IMR-90 (cell line): ENCODE measurements at regions not wholly inside any gene's neighbourhood (a gene's known extent, or its start where the extent isn't known, plus 50 kb on each side); places are given as distances from the start of the nearest gene placed in this dataset.
A peak's percentile ranks its signal among the peaks of the same experiment; 100 is the strongest.

Experiments used
- ATAC-seq: fragments of 200-7000 bp; cut with Tn5 transposase; 2 replicates; pipeline ENCODE4 v1.9.1; 2020; ENCODE audit warnings: low read depth, mild to moderate bottlenecking, moderate library complexity
- BruUV-seq: library from RNA; stranded (reverse); fragments of 400-500 nt; replicated peaks from 2 replicates; lab custom pipeline; 2021; lab: Mats Ljungman, UMichigan
- CTCF ChIA-PET: fragments of 300-600 bp; formaldehyde crosslinking; extraction: SDS; loops from one replicate; lab custom pipeline; 2021; ENCODE audit warnings: antibody characterized with exemption; lab: Yijun Ruan, JAX
- POLR2A ChIA-PET: fragments of 300-600 bp; sonication (Branson Sonifier 250); formaldehyde crosslinking; loops from one replicate; lab custom pipeline; 2022; ENCODE audit warnings: antibody characterized with exemption; ENCODE audit not compliant: unreplicated experiment; lab: Charles Lee
- DNase-seq: peaks from one replicate; pipeline ENCODE4 v3.0.0; 2013
- H2AFZ ChIP-seq: replicated peaks from 2 replicates; pipeline ENCODE3; 2013; ENCODE audit warnings: low read length, mild to moderate bottlenecking; ENCODE audit not compliant: poor library complexity
- H2AK5ac ChIP-seq: 2 replicates; pipeline ENCODE4 v1.6.1; 2013; ENCODE audit warnings: low read depth, low read length, inconsistent platforms
- H2AK9ac ChIP-seq: replicated peaks from 2 replicates; pipeline ENCODE3; 2013; ENCODE audit warnings: mild to moderate bottlenecking, low read depth, low read length, moderate library complexity; ENCODE audit not compliant: poor library complexity
- H2BK120ac ChIP-seq: 2 replicates; pipeline ENCODE4 v1.6.1; 2013; ENCODE audit warnings: low read depth, low read length, inconsistent platforms
- H2BK15ac ChIP-seq: 3 replicates; pipeline ENCODE4 v1.6.1; 2013; ENCODE audit warnings: low read depth, low read length, inconsistent platforms
- H2BK20ac ChIP-seq: 2 replicates; pipeline ENCODE4 v1.6.1; 2013; ENCODE audit warnings: low read depth, mild to moderate bottlenecking, inconsistent platforms, low read length, moderate library complexity
- H2BK5ac ChIP-seq: 2 replicates; pipeline ENCODE4 v1.6.1; 2013; ENCODE audit warnings: mild to moderate bottlenecking, low read depth, low read length, inconsistent platforms; ENCODE audit not compliant: poor library complexity, severe bottlenecking
- H3K14ac ChIP-seq: replicated peaks from 2 replicates; pipeline ENCODE4 v1.6.1; 2013; ENCODE audit warnings: low read depth, low read length, inconsistent platforms
- H3K18ac ChIP-seq: 2 replicates; pipeline ENCODE4 v1.6.1; 2013; ENCODE audit warnings: low read depth, low read length, control low read depth
- H3K23ac ChIP-seq: 2 replicates; pipeline ENCODE4 v1.6.1; 2013; ENCODE audit warnings: low read depth, low read length, inconsistent platforms
- H3K27ac ChIP-seq: 2 replicates; pipeline ENCODE4 v1.5.1; 2013; ENCODE audit warnings: mild to moderate bottlenecking, control low read depth, low read length; ENCODE audit not compliant: insufficient read depth
- H3K27me3 ChIP-seq: 2 replicates; pipeline ENCODE4 v1.6.1; 2013; ENCODE audit warnings: low read length; ENCODE audit not compliant: control insufficient read depth, insufficient read depth
- H3K36me3 ChIP-seq: 2 replicates; pipeline ENCODE4 v1.6.1; 2013; ENCODE audit warnings: low read length, mixed read lengths; ENCODE audit not compliant: control insufficient read depth, insufficient read depth
- H3K4ac ChIP-seq: 2 replicates; pipeline ENCODE4 v1.6.1; 2013; ENCODE audit warnings: low read depth, low read length, inconsistent platforms
- H3K4me1 ChIP-seq: 2 replicates; pipeline ENCODE4 v1.6.1; 2013; ENCODE audit warnings: low read length, mixed read lengths; ENCODE audit not compliant: control insufficient read depth, insufficient read depth
- H3K4me2 ChIP-seq: 2 replicates; pipeline ENCODE4 v1.6.1; 2013; ENCODE audit warnings: low read depth, mild to moderate bottlenecking, control low read depth, low read length, moderate library complexity
- H3K4me3 ChIP-seq: 2 replicates; pipeline ENCODE4 v1.5.1; 2013; ENCODE audit warnings: low read depth, mild to moderate bottlenecking, control low read depth, low read length, moderate library complexity; ENCODE audit not compliant: insufficient read depth
- H3K56ac ChIP-seq: 2 replicates; pipeline ENCODE4 v1.6.1; 2013; ENCODE audit warnings: low read length, inconsistent platforms; ENCODE audit not compliant: insufficient read depth; ENCODE audit errors: extremely low read depth
- H3K79me1 ChIP-seq, 2 experiments: 2 replicates each; pipeline ENCODE4 v1.6.1; 2013; ENCODE audit warnings: low read length in 2 of 2, inconsistent platforms in 1 of 2, low read depth in 1 of 2
- H3K9ac ChIP-seq: 2 replicates; pipeline ENCODE4 v1.6.1; 2013; ENCODE audit warnings: low read depth, low read length, control low read depth
- H3K9me1 ChIP-seq: 2 replicates; pipeline ENCODE4 v1.6.1; 2013; ENCODE audit warnings: low read length, inconsistent platforms; ENCODE audit not compliant: insufficient read depth
- H3K9me3 ChIP-seq: 2 replicates; pipeline ENCODE4 v1.6.1; 2013; ENCODE audit warnings: low read length; ENCODE audit not compliant: control insufficient read depth, insufficient read depth
- H4K20me1 ChIP-seq: 2 replicates; pipeline ENCODE4 v1.6.1; 2013; ENCODE audit warnings: low read length, inconsistent platforms; ENCODE audit not compliant: insufficient read depth
- H4K5ac ChIP-seq: 2 replicates; pipeline ENCODE4 v1.6.1; 2013; ENCODE audit warnings: mild to moderate bottlenecking, low read depth, low read length, control low read depth
- H4K8ac ChIP-seq, 2 experiments: 2 replicates each; pipeline ENCODE4 v1.6.1; 2013; ENCODE audit warnings: low read depth in 2 of 2, low read length in 2 of 2, control low read depth in 1 of 2, inconsistent platforms in 1 of 2
- H4K91ac ChIP-seq: 2 replicates; pipeline ENCODE4 v1.6.1; 2013; ENCODE audit warnings: low read depth, low read length, inconsistent platforms; ENCODE audit not compliant: insufficient read depth
- BHLHE40 ChIP-seq: fragments of 150-350 bp; IDR thresholded peaks from 2 replicates; pipeline ENCODE4 v1.6.1; 2016; ENCODE audit warnings: mild to moderate bottlenecking, low read depth, low read length
- CEBPB ChIP-seq: IDR thresholded peaks from 2 replicates; pipeline ENCODE4 v1.6.1; 2012; ENCODE audit warnings: low read depth, low read length, improper control_type of control experiment
- CHD1 ChIP-seq: IDR thresholded peaks from 2 replicates; pipeline ENCODE4 v1.6.1; 2012; ENCODE audit warnings: low read depth, low read length, improper control_type of control experiment
- ELK1 ChIP-seq: fragments of 150-350 bp; IDR thresholded peaks from 2 replicates; pipeline ENCODE4 v1.6.1; 2016; ENCODE audit warnings: low read depth, mild to moderate bottlenecking, low read length, moderate library complexity, borderline replicate concordance
- FOS ChIP-seq: fragments of 150-350 bp; IDR thresholded peaks from 2 replicates; pipeline ENCODE4 v1.6.1; 2016; ENCODE audit warnings: low read depth, low read length
- MAFK ChIP-seq: IDR thresholded peaks from 2 replicates; pipeline ENCODE4 v1.6.1; 2012; ENCODE audit warnings: low read depth, low read length, improper control_type of control experiment
- MAZ ChIP-seq: IDR thresholded peaks from 2 replicates; pipeline ENCODE4 v1.6.1; 2012; ENCODE audit warnings: low read depth, mild to moderate bottlenecking, low read length, improper control_type of control experiment, moderate library complexity, borderline replicate concordance
- MXI1 ChIP-seq: IDR thresholded peaks from 2 replicates; pipeline ENCODE4 v1.6.1; 2012; ENCODE audit warnings: low read depth, mild to moderate bottlenecking, low read length, moderate library complexity, borderline replicate concordance
- NFE2L2 ChIP-seq: fragments of 150-350 bp; IDR thresholded peaks from 2 replicates; pipeline ENCODE4 v1.6.1; 2016; ENCODE audit warnings: low read depth, mild to moderate bottlenecking, low read length
- POLR2A ChIP-seq: IDR thresholded peaks from 2 replicates; pipeline ENCODE4 v1.6.1; 2012; ENCODE audit warnings: mild to moderate bottlenecking, low read depth, low read length
- RAD21 ChIP-seq: IDR thresholded peaks from 2 replicates; pipeline ENCODE4 v1.6.1; 2012; ENCODE audit warnings: low read length, improper control_type of control experiment
- RCOR1 ChIP-seq: IDR thresholded peaks from 2 replicates; pipeline ENCODE4 v1.6.1; 2012; ENCODE audit warnings: mild to moderate bottlenecking, low read length, improper control_type of control experiment; ENCODE audit not compliant: insufficient replicate concordance
- RFX5 ChIP-seq: IDR thresholded peaks from 2 replicates; pipeline ENCODE4 v1.8.0; 2012; ENCODE audit warnings: low read depth, mild to moderate bottlenecking, low read length, moderate library complexity
- SMC3 ChIP-seq: fragments of 150-350 bp; IDR thresholded peaks from 2 replicates; pipeline ENCODE4 v1.6.1; 2016; ENCODE audit warnings: low read depth, mild to moderate bottlenecking, antibody characterized with exemption, low read length, moderate library complexity
- USF2 ChIP-seq: fragments of 150-350 bp; IDR thresholded peaks from 2 replicates; pipeline ENCODE4 v1.6.1; 2017; ENCODE audit warnings: mild to moderate bottlenecking, antibody characterized with exemption, low read length, low read depth
- WGBS, 2 experiments: methylation state at CpG; one replicate each; pipeline versions ENCODE4 v1.1.5 to v1.1.7; 2013; ENCODE audit warnings: missing lambda C conversion rate in 2 of 2; ENCODE audit not compliant: insufficient read length in 1 of 2; ENCODE audit errors: extremely low coverage in 2 of 2; 5-methylcytosine and 5-hydroxymethylcytosine counted together
- dilution Hi-C: fragments of 300-500 bp; cut with HindIII; formaldehyde crosslinking; loops from one replicate; pipeline ENCODE4 v1.14.3; 2018; ENCODE audit warnings: low sequenced_read_pairs; ENCODE audit not compliant: unreplicated experiment
- in situ Hi-C: fragments of 300-500 bp; cut with MboI; formaldehyde crosslinking; loops from 3 replicates; pipeline ENCODE4 v1.14.3; 2019; ENCODE audit warnings: low sequenced_read_pairs, inconsistent platforms, mixed read lengths
- intact Hi-C: fragments of 100-400 bp; cut with micrococcal nuclease; formaldehyde crosslinking; loops from 2 replicates; pipeline ENCODE4 v1.10.0; 2022
- TF ChIP-seq, protein P1 (sequence below): conservative IDR thresholded peaks from 2 replicates; pipeline ENCODE4 v1.5.1; 2012; ENCODE audit warnings: mild to moderate bottlenecking, low read depth, low read length, improper control_type of control experiment

DNA sequence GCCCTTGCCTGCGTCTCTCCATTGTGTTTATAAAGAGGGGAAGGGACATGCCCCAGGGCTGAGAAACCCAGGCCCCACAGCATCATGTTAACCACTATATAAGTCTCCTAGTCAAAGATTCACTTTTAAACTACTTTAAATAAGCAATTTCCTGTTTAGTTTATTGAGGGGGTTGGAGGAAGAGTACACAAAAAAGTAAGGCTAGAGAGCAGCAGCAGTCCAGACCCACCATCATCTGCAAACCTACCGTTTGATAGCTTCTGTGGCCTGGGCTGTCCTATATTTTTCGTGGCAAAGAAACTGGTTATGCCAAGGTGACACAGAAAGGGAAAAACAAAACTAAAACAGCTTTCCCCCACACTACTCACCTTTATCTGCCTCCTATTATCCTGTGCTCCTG is 646.1 kb downstream of the IRS1 start:
- Histone ChIP-seq H3K9me1 (no peaks in the 10 kb centered on the region), H3K27ac (no peak overlapping the region), H3K79me1 (no peaks in the 10 kb centered on the region), H3K4me1 (peaks cover 4% of the 10 kb centered on the region), H2AK5ac (no peak overlapping the region), H2AFZ (peak overlapping the region; percentile 11), H3K18ac (no peak overlapping the region), H3K56ac (no peak overlapping the region), H4K20me1 (no peaks in the 10 kb centered on the region), H4K8ac (peak overlapping the region; percentile 25 to 53; a peak in 2 of 4 replicates), H2BK20ac (peak overlapping the region; percentile 41; the same call in 1 of the 2 replicates), H4K91ac (0 out of 2 replicates have a peak overlapping the region, but pooled peaks have one; percentile 41), H3K14ac (no peak overlapping the region), H2AK9ac (no peak overlapping the region), H3K4me2 (no peak overlapping the region), H2BK15ac (peak overlapping the region; percentile 24; the same call in 1 of the 3 replicates), H3K23ac (peak overlapping the region; percentile 3; the same call in 1 of the 2 replicates), H3K4ac (no peak overlapping the region), H2BK120ac (no peak overlapping the region), H4K5ac (no peak overlapping the region), H3K9ac (no peak overlapping the region), H3K4me3 (no peak overlapping the region), H3K27me3 (no peaks in the 10 kb centered on the region), H2BK5ac (no peak overlapping the region), H3K9me3 (no peaks in the 10 kb centered on the region), H3K36me3 (no peaks in the 10 kb centered on the region)
- intact Hi-C loops, result no loop called here
- in situ Hi-C loops, result no loop called here
- no peak for DNase-seq
- CTCF ChIA-PET, result no interaction called here
- dilution Hi-C loops, result no loop called here
- POLR2A ChIA-PET, result no interaction called here
- ATAC-seq, result no peak
- TF ChIP-seq MAZ (no peak), ELK1 (no peak), MXI1 (no peak), RCOR1 (no peak), CHD1 (no peak), NFE2L2 (no peak), USF2 (no peak), BHLHE40 (no peak), POLR2A (no peak), MAFK (no peak), RFX5 (no peak), CEBPB (no peak), RAD21 (no peak), SMC3 (no peak), FOS (no peak)
- TF ChIP-seq, protein P1, sequence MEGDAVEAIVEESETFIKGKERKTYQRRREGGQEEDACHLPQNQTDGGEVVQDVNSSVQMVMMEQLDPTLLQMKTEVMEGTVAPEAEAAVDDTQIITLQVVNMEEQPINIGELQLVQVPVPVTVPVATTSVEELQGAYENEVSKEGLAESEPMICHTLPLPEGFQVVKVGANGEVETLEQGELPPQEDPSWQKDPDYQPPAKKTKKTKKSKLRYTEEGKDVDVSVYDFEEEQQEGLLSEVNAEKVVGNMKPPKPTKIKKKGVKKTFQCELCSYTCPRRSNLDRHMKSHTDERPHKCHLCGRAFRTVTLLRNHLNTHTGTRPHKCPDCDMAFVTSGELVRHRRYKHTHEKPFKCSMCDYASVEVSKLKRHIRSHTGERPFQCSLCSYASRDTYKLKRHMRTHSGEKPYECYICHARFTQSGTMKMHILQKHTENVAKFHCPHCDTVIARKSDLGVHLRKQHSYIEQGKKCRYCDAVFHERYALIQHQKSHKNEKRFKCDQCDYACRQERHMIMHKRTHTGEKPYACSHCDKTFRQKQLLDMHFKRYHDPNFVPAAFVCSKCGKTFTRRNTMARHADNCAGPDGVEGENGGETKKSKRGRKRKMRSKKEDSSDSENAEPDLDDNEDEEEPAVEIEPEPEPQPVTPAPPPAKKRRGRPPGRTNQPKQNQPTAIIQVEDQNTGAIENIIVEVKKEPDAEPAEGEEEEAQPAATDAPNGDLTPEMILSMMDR, result no peak
- WGBS, 2 experiments, result no CpG with 5 or more reads among the region's 3 CpGs
- BruUV-seq, result no TSS peak
